Left colon (tissue), 2 donors: ENCODE measurements at regions not wholly inside any gene's neighbourhood (a gene's known extent, or its start where the extent isn't known, plus 50 kb on each side); places are given as distances from the start of the nearest gene placed in this dataset.

Experiments
- ATAC-seq: fragments of 200-7000 bp; cut with Tn5 transposase; one replicate; pipeline ENCODE4 v1.9.1; 2020; ENCODE audit warnings: mild to moderate bottlenecking, moderate library complexity
- DNase-seq, 2 donors: peaks; one replicate each; pipeline ENCODE4 v3.0.0-alpha.2; 2020
- intact Hi-C, 2 donors: fragments of 100-400 bp; cut with DNase I in 1 of 2; cut with micrococcal nuclease in 1 of 2; formaldehyde crosslinking; loops; one replicate each; pipeline versions ENCODE4 v1.11.2 to v1.14.0; 2022; cut with DNase I, micrococcal nuclease
- donor health status: DM: no; HTN: no; CAD: no.
- donor health status: DM: yes; HTN: yes; CAD: no.

GRCh38 chr12:123064885-123065619 lies 84.6 kb downstream of the ARL6IP4 start:
- intact Hi-C loops, result no loop called here
- DNase-seq (no peak), ATAC-seq (no peak)

- DNase-seq (peak in 1 of 2 donors; percentile 49), ATAC-seq (no peak)
- intact Hi-C loops, result no loop called here
Measured at GRCh38 chr12:123064366-123064765, 83.9 kb downstream of the ARL6IP4 start.

- no peak for DNase-seq
- ATAC-seq, result peak; percentile 54
- intact Hi-C loops, result no loop called here
Measured at GRCh38 chr12:123063535-123063934, 83.1 kb downstream of the ARL6IP4 start.

GRCh38 chr12:123062681-123063486 lies 82.4 kb downstream of the ARL6IP4 start:
- no peak for DNase-seq
- peak; percentile 73 for ATAC-seq
- intact Hi-C loops, result no loop called here

DNA sequence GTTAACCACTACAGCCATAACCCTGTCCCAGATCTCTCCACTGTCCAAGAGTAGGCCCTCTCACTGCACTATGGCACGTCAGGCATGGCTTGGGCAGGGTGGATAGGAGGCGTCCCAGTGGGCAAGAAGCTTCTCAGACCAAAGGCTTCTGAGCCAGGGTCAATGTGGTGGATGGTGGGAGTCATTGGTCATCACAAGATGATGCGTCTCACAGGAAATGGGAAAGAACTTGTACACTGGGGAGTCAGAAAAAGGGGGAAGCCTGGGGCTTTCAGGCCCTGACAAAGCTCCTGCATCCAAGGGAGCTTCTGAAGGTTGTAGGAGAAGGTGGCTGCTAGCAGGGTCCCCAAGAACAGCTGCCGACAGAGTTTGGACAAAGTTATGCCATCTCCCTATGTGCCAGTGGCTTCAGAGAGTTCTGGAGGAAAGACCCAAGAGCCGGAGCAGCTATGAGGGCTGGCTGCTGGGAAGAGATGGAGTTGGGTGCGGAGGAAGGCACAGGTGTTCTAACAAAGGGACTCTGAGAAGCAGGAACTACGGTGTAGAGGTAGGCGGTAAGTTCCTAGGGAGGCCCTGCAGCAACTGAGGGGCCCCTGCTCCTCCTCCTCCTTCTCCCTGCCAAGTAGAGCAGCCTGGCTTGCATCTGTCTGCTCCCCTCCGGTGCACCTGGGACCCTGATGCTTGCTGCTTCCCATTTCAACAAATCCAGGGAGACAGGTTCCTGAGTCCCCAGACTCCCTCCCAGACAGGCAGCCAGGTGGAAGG lies 81.1 kb downstream of the ARL6IP4 start:
- intact Hi-C loops, result no loop called here
- ATAC-seq (no peak), DNase-seq (no peak)

- DNase-seq (no peak), ATAC-seq (no peak)
- intact Hi-C loops, result no loop called here
Measured at GRCh38 chr12:123059500-123059899, 79.0 kb downstream of the ARL6IP4 start.

- DNase-seq (no peak), ATAC-seq (no peak)
Measured at GRCh38 chr12:123058980-123059379, 78.5 kb downstream of the ARL6IP4 start.

GRCh38 chr12:123058481-123058880 lies 78.0 kb downstream of the ARL6IP4 start:
- DNase-seq (no peak), ATAC-seq (no peak)
- intact Hi-C loops, result no loop called here

More at GRCh38 chr12:123058980-123059379, 78.5 kb downstream of the ARL6IP4 start:
- intact Hi-C loops, result no loop called here

DNA sequence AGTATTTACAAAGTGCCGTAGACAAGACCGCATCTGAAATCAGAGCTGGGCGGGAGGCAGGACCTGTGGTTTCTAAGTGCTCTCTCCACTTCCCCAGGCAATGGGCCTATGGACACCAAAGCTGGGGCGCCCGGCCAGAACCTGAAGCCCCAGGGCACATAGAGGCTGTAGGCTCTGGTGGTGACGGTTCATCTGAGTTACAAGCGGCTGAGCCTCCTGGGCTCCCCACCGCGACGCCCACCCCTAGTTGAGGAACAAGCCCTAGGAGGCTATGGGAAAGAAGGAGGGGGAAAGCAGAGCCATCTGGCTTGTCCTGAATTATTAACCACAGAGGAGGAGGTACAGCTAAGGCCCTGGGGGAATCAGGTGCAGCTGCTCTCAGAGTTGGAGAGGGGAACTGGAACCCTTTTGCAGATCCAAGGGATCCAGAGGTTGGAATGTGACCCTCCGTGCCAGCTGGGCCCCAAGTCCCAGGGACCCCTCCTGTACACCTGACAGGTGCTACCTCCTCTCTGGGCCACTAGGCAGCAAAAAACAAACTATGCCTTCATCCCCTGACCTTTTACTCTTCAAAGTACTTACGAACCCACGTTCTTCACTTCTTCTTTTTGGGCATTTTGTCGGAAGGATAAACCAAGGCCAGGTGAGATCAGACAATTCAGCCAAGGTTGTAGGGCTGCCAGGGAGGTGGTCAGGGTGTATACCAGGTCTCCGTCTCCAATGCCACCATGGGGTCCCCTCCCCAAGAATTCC lies 77.2 kb downstream of the ARL6IP4 start:
- intact Hi-C loops, result no loop called here
- no peak for ATAC-seq
- no peak for DNase-seq

- intact Hi-C loops, result no loop called here
- no peak for DNase-seq
- ATAC-seq, result no peak
Measured at GRCh38 chr12:123056709-123057108, 76.2 kb downstream of the ARL6IP4 start.

GRCh38 chr12:123056053-123056452 lies 75.6 kb downstream of the ARL6IP4 start:
- no peak for DNase-seq
- ATAC-seq, result peak; percentile 19
- intact Hi-C loops, result no loop called here

DNA sequence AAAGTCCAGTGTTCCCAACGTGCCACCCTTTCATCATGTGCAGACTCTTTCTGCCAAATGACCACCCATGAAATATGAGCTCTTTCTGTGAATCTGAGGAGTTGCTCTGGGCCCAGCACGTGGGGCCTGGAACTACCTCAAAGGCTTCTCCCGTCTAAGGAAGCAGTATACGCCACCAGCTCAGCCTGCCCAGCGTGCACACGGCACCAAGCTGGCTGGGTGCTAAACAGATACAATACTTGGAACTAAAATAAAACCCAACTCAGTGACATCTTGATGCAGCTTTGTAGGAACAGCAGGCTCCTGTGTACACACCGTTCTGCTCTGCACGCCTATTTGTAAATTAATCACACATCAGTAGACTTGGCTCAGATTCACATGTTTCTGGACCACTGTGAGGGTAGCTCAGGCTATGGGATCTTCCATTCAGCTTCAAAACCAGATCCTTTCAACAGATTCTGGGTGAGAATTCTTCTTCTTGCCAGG lies 74.8 kb downstream of the ARL6IP4 start:
- DNase-seq (no peak), ATAC-seq (no peak)
- intact Hi-C loops, result no loop called here

- intact Hi-C loops, result no loop called here
- ATAC-seq (no peak), DNase-seq (no peak)
Measured at GRCh38 chr12:123054371-123054770, 73.9 kb downstream of the ARL6IP4 start.

DNA sequence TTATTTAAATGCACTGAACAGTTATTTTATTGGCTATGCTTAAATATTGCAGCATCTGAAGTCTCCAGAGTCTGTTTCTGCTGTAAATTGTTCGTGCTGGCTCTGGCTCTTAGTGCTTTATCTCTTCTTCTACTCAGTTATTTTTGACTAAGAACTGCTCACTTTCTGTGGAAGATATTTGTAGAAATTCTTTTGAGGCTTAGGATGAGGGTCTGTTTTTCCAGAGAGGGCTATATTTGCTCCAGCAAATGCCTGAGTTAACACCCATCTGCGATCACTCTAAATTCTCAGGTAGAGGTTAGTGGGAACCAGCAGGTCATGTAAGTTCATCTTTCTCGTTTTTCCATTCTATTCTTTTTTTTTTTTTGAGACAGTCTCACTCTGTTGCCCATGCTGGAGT lies 71.1 kb downstream of the ARL6IP4 start:
- ATAC-seq (no peak), DNase-seq (no peak)
- intact Hi-C loops, result no loop called here

DNA sequence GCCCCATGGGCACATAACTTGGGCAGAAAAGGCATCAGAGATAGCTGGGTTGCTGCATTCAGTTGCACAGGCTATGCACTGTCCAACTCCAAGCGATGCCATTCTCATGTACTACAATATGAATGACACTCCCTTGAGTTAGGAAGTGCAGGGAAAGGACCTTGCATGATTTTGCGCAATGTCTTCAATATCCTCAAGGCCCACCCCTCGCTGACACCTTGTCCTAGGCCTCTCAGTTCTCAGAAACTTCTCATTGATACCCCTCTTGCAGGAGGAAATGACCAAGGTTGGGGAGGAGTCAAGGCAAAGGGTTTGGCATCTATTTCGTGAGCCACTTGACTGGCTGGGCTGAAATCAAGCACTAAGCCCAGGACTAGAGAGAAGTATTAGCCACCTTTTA lies 70.4 kb downstream of the ARL6IP4 start:
- intact Hi-C loops, result no loop called here
- no peak for DNase-seq
- ATAC-seq, result no peak

DNA sequence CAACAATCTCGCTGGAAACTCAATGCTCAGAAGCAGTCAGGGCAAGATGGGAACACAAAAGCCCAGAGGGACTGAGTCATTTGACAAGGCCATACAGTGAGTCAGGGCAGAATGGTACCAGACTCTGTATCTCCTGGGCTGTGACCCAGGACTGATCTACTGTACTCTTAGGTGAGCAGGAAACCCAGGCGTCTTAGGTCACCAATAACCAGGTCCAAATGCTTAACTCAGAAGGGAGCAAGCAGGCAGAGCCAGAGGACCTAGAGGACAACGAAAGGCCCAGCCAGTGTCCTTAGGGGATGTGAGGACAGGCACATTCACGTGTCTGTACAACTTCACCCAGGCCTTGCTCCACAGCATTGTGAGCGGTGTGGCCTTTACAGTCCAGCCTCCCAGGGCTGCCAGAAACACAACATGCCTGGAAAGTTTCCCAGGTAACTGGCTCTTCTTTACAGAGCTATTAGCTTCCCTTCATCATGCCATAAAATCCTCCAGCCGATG lies 69.9 kb downstream of the ARL6IP4 start:
- no peak for DNase-seq
- peak; percentile 70 for ATAC-seq
- intact Hi-C loops, result no loop called here

DNA sequence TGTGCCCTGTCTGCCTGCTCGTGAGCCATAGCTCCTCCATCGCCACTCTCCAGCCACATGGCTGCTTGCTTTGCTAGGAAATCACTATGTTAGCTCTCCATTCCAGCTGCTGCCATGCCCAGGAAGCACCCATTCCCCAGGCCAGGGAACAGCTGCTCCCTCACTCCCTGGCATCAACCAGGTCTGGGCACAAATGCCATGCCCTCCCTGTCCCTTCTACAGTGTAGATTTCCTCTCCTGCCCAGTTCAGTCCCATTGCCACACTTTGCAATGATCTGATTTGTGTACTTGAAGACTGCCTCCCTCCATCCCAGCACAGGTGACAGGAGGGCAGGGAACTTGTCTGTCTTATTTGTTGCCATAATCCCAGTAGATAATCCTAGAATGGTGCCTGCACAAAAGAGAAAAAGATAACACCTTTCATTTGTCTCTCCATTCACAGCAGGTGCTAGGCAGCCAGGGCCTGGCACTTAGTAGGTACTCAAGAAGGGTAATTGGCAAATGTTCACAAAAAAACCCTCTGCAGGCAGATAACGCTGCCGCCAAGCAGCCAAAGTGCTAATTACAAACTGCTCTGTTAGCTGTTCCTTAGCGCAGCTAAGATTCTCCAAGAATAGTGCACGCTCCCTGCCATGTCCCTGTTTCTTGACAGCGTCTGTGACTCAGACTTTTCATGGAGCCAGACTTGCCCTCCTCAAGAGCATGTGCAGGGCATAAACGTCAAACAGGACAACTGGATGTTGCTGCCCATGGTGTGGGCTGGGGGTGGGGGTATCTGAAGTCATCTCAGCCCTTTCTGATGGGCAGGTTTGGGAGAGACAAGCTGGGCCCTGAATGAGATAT lies 69.1 kb downstream of the ARL6IP4 start:
- ATAC-seq, result no peak
- DNase-seq, result no peak
- intact Hi-C loops, result loop anchor here (10.0 kb wide), 2 partner anchors 105 to 185 kb away; partner anchors contain the start of genes MPHOSPH9 (in 1 of the 2), MTRFR (in 1 of the 2) and PITPNM2 (in 1 of the 2)
